ENCODE measurements at regions not wholly inside any gene's neighbourhood (a gene's known extent, or its start where the extent isn't known, plus 50 kb on each side); places are given as distances from the start of the nearest gene placed in this dataset.

- Mint-ChIP-seq H3K4me3 (no peak overlapping the region), H3K27ac (no peak overlapping the region), H3K9me3 (no peaks in the 10 kb centered on the region), H3K36me3 (ENCODE audit: low read depth) (no peaks in the 10 kb centered on the region), H3K27me3 (ENCODE audit: low read depth, poor library complexity) (no peaks in the 10 kb centered on the region), H3K4me1 (no peaks in the 10 kb centered on the region)
- DNase-seq = no peak
- TF ChIP-seq, protein P1, sequence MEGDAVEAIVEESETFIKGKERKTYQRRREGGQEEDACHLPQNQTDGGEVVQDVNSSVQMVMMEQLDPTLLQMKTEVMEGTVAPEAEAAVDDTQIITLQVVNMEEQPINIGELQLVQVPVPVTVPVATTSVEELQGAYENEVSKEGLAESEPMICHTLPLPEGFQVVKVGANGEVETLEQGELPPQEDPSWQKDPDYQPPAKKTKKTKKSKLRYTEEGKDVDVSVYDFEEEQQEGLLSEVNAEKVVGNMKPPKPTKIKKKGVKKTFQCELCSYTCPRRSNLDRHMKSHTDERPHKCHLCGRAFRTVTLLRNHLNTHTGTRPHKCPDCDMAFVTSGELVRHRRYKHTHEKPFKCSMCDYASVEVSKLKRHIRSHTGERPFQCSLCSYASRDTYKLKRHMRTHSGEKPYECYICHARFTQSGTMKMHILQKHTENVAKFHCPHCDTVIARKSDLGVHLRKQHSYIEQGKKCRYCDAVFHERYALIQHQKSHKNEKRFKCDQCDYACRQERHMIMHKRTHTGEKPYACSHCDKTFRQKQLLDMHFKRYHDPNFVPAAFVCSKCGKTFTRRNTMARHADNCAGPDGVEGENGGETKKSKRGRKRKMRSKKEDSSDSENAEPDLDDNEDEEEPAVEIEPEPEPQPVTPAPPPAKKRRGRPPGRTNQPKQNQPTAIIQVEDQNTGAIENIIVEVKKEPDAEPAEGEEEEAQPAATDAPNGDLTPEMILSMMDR (IDR thresholded peaks at IDR 0.05) = no peak
Measured at GRCh38 chr9:82539856-82540579, 522.9 kb downstream of the RASEF start.

DNA sequence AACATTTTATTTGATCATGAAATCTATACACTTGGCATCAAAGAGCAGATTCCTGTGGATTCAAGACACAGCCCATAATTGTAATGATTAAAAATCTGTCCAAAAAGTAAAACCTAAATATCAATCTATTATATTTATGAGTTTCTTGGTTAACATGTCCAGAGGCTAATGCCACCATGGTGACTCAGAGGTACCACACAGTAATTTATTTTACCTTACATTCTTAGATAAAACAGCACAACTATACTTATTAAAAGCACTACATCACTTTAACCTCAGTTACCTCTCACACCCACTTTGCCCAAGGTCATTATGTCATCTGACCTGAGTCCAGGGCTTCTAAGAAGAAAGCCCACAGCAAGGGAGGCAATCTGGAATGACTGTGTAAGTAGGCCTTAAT is 519.2 kb downstream of the RASEF start:
- DNase-seq = no peak
- TF ChIP-seq, protein P1 (IDR thresholded peaks at IDR 0.05) = no peak
- no peaks in the 10 kb centered on the region for H3K36me3 Mint-ChIP-seq (ENCODE audit: low read depth)
- no peaks in the 10 kb centered on the region for H3K9me3 Mint-ChIP-seq
- peaks cover 5% of the 10 kb centered on the region for H3K4me1 Mint-ChIP-seq
- H3K27me3 Mint-ChIP-seq (ENCODE audit: low read depth, poor library complexity) = no peaks in the 10 kb centered on the region
- no peak overlapping the region for H3K27ac Mint-ChIP-seq
- H3K4me3 Mint-ChIP-seq = no peak overlapping the region

GRCh38 chr9:82546136-82546535 is 516.8 kb downstream of the RASEF start:
- H3K27ac Mint-ChIP-seq = no peak overlapping the region
- TF ChIP-seq, protein P1 (IDR thresholded peaks at IDR 0.05) = no peak
- H3K27me3 Mint-ChIP-seq (ENCODE audit: low read depth, poor library complexity) = no peaks in the 10 kb centered on the region
- H3K4me1 Mint-ChIP-seq = peaks cover 5% of the 10 kb centered on the region
- no peaks in the 10 kb centered on the region for H3K9me3 Mint-ChIP-seq
- no peak for DNase-seq
- no peaks in the 10 kb centered on the region for H3K36me3 Mint-ChIP-seq (ENCODE audit: low read depth)
- no peak overlapping the region for H3K4me3 Mint-ChIP-seq

- no peaks in the 10 kb centered on the region for H3K27me3 Mint-ChIP-seq (ENCODE audit: low read depth, poor library complexity)
- no peak for DNase-seq
- H3K27ac Mint-ChIP-seq = no peak overlapping the region
- peaks cover 5% of the 10 kb centered on the region for H3K4me1 Mint-ChIP-seq
- TF ChIP-seq, protein P1 (IDR thresholded peaks at IDR 0.05) = no peak
- H3K4me3 Mint-ChIP-seq = no peak overlapping the region
- H3K36me3 Mint-ChIP-seq (ENCODE audit: low read depth) = no peaks in the 10 kb centered on the region
- no peaks in the 10 kb centered on the region for H3K9me3 Mint-ChIP-seq
Measured at GRCh38 chr9:82547995-82548394, 514.9 kb downstream of the RASEF start.

- H3K4me1 Mint-ChIP-seq = peaks cover 5% of the 10 kb centered on the region
- TF ChIP-seq, protein P1 (IDR thresholded peaks at IDR 0.05) = no peak
- H3K36me3 Mint-ChIP-seq (ENCODE audit: low read depth) = no peaks in the 10 kb centered on the region
- H3K9me3 Mint-ChIP-seq = no peaks in the 10 kb centered on the region
- H3K27ac Mint-ChIP-seq = no peak overlapping the region
- H3K27me3 Mint-ChIP-seq (ENCODE audit: low read depth, poor library complexity) = no peaks in the 10 kb centered on the region
- DNase-seq = no peak
- no peak overlapping the region for H3K4me3 Mint-ChIP-seq
Measured at GRCh38 chr9:82549174-82549821, 513.6 kb downstream of the RASEF start.

DNA sequence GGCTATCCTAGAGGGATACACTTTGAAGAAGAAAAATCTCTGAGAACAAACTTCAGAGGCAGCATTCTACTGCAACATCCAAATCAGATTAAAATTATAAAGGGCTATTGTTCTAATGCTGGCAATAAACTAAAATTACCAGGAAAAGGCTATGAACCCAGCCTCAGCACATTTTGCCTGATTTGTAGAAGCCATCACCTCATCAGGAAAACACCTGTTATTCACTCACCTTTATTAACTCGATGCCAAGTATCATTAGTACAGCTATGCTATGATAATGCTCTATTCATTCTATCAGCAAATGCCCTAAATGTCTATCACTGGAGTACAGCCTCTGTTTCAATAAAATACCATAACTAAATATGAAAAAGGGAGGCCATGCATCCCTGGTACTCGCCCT is 510.2 kb downstream of the RASEF start:
- TF ChIP-seq, protein P1 (IDR thresholded peaks at IDR 0.05) = no peak
- no peak for DNase-seq

More for the DNA sequence above, 510.2 kb downstream of the RASEF start:
- Mint-ChIP-seq H3K4me3 (no peak overlapping the region), H3K36me3 (ENCODE audit: low read depth) (no peaks in the 10 kb centered on the region), H3K27ac (no peak overlapping the region), H3K27me3 (ENCODE audit: low read depth, poor library complexity) (no peaks in the 10 kb centered on the region), H3K9me3 (no peaks in the 10 kb centered on the region), H3K4me1 (peaks cover 12% of the 10 kb centered on the region)
